Left ventricle myocardium inferior (tissue), 1 donor: ENCODE measurements at regions not wholly inside any gene's neighbourhood (a gene's known extent, or its start where the extent isn't known, plus 50 kb on each side); places are given as distances from the start of the nearest gene placed in this dataset.

ENCODE experiments used
- DNase-seq: peaks from one replicate; pipeline ENCODE4 v3.0.0-alpha.2; 2020
- H3K27ac ChIP-seq: fragments of 200-600 bp; replicated peaks from 2 replicates; pipeline ENCODE4 v1.8.0; 2021
- H3K27me3 ChIP-seq: fragments of 200-600 bp; 2 replicates; pipeline ENCODE4 v1.8.0; 2021; ENCODE audit warnings: low read depth
- H3K36me3 ChIP-seq: fragments of 200-600 bp; 2 replicates; pipeline ENCODE4 v1.8.0; 2021
- H3K4me1 ChIP-seq: fragments of 200-600 bp; 2 replicates; pipeline ENCODE4 v1.8.0; 2021
- H3K4me3 ChIP-seq: fragments of 200-600 bp; 2 replicates; pipeline ENCODE4 v1.8.0; 2021; ENCODE audit warnings: mild to moderate bottlenecking, moderate library complexity
- H3K9me3 ChIP-seq: fragments of 200-600 bp; replicated peaks from 2 replicates; pipeline ENCODE4 v1.8.0; 2021
- intact Hi-C: fragments of 100-400 bp; cut with micrococcal nuclease; formaldehyde crosslinking; loops from one replicate; pipeline ENCODE4 v1.11.0; 2022
- TF ChIP-seq, protein P1 (sequence below): fragments of 200-600 bp; IDR thresholded peaks from 2 replicates; pipeline ENCODE4 v1.8.0; 2021; ENCODE audit warnings: antibody characterized with exemption, mild to moderate bottlenecking, borderline replicate concordance
- donor health status: DM: no; HTN: yes; CAD: no; lungs with severe emphysema.

DNA sequence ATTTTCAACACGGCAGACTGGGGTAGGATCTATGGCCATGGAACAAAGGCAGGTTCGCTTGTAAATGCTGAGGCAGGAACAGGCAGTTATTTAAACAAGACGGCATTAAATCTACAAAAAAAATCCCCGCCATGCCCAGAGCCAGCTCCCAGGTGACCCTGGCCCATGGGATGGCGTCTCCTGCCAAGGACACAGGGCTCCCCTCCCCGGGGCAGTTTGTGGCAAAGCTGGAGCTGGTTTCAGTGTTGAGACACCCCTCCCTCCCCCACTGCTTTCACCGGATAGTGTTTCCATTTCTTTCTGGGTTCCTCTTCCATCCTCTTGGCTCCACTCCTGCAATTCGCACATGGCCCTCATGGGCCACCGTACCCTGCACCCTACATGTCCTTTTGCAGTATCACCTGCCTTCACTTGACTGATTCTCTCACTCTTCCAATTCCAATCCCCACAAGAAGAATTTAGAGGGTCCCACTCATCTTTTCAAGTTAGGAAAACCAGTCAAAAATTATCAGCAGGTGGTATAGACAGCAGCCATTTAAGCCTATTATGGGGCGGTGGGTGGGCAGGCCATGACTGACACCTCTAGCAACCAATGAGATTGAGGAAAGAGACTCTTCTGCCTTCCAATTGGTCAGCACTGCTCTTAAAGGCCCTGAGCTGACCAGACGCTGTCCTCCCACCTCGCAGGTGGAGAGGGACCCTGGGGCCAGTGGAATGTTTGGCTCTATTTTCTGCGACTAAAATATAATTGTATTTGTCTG lies 52.0 kb downstream of the OLIG1 start:
- TF ChIP-seq, protein P1, sequence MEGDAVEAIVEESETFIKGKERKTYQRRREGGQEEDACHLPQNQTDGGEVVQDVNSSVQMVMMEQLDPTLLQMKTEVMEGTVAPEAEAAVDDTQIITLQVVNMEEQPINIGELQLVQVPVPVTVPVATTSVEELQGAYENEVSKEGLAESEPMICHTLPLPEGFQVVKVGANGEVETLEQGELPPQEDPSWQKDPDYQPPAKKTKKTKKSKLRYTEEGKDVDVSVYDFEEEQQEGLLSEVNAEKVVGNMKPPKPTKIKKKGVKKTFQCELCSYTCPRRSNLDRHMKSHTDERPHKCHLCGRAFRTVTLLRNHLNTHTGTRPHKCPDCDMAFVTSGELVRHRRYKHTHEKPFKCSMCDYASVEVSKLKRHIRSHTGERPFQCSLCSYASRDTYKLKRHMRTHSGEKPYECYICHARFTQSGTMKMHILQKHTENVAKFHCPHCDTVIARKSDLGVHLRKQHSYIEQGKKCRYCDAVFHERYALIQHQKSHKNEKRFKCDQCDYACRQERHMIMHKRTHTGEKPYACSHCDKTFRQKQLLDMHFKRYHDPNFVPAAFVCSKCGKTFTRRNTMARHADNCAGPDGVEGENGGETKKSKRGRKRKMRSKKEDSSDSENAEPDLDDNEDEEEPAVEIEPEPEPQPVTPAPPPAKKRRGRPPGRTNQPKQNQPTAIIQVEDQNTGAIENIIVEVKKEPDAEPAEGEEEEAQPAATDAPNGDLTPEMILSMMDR: no peak
- Histone ChIP-seq H3K4me3 (no peak overlapping the region), H3K4me1 (peaks cover 1% of the 10 kb centered on the region), H3K27me3 (peaks cover 76% of the 10 kb centered on the region), H3K36me3 (no peaks in the 10 kb centered on the region), H3K27ac (no peak overlapping the region), H3K9me3 (no peaks in the 10 kb centered on the region)
- no peak for DNase-seq
- intact Hi-C loops: no loop called here

DNA sequence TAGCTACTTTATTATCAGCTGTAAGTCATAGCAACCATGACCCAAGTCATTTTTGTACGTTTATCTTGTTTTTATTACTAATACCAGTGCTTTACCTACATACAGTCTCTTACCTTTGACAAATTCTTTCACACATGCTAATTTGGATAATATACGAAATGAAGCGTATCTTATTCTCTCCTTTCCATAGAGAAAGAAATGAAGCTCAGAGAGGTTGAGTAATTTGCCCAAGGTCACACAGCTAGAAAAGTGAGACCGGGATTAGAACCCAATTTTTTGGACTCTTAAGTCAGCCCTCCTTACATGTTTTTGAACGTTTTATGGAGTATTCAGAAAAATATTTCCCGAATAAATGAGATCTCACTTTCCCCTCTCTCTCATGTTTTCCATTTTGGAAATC lies 52.6 kb downstream of the OLIG1 start:
- H3K36me3 ChIP-seq: no peaks in the 10 kb centered on the region
- no peak overlapping the region for H3K27ac ChIP-seq
- H3K27me3 ChIP-seq: peaks cover 74% of the 10 kb centered on the region
- H3K9me3 ChIP-seq: no peaks in the 10 kb centered on the region
- intact Hi-C loops: no loop called here
- H3K4me3 ChIP-seq: no peak overlapping the region
- TF ChIP-seq, protein P1: no peak
- peaks cover 7% of the 10 kb centered on the region for H3K4me1 ChIP-seq
- no peak for DNase-seq

DNA sequence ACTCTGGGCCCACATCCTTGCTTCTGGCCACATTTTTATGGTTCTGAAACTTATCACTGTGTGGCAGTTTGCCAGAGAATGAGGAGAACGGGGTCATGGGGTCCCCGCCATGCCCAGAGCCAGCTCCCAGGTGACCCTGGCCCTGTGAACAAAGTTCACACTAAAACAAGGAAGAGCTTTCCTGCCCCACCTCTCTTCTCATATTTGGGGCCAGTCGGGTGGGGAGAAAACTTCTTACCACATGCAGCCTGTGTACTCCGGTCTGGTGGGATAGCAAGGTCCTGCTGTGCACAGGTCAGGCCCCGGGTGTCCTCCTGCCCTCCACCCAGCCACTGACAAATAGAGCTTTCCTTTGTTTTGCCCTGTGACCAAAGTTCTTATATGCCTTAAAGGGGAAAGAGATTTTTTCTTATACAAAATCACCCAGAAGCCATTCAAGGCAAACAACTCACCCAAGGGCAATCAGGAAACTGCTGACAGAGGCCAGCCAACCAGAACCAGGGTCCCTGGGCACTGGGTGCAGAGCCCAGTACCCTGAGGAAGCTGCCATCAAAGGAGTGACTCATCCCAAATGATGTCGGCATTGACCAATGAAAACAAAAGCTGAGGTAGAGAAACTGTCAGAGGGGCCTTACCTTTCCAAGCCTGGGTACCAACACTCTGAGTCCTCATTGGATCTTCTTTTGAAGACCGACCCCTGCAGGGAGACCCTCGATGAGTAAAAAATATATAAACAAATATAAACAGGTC lies 53.6 kb downstream of the OLIG1 start:
- TF ChIP-seq, protein P1: no peak
- H3K4me1 ChIP-seq: peaks cover 12% of the 10 kb centered on the region
- DNase-seq: no peak
- intact Hi-C loops: no loop called here
- no peaks in the 10 kb centered on the region for H3K9me3 ChIP-seq
- no peak overlapping the region for H3K27ac ChIP-seq
- no peaks in the 10 kb centered on the region for H3K36me3 ChIP-seq
- H3K27me3 ChIP-seq: peaks cover 69% of the 10 kb centered on the region
- no peak overlapping the region for H3K4me3 ChIP-seq

DNA sequence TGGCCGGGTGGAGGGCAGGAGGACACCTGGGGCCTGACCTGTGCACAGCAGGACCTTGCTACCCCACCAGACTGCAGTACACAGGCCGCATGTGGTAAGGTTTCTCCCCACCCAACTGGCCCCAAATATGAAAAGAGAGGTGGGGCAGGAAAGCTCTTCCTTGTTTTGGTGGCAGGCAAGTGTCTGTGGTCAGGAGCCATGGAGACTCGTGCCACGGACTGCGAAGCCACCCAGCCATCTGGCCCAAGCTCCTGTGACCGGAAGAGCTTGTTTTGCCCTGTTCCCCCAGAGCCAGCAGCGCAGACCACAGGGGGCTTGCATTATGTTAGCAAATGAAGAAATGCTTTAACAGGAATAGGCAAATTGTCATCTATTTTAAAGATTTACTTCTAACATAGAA lies 54.9 kb downstream of the OLIG1 start:
- no peak overlapping the region for H3K27ac ChIP-seq
- intact Hi-C loops: no loop called here
- peaks cover 63% of the 10 kb centered on the region for H3K27me3 ChIP-seq
- no peak for DNase-seq
- no peaks in the 10 kb centered on the region for H3K36me3 ChIP-seq
- TF ChIP-seq, protein P1: no peak
- no peak overlapping the region for H3K4me3 ChIP-seq
- no peaks in the 10 kb centered on the region for H3K9me3 ChIP-seq
- peaks cover 12% of the 10 kb centered on the region for H3K4me1 ChIP-seq

DNA sequence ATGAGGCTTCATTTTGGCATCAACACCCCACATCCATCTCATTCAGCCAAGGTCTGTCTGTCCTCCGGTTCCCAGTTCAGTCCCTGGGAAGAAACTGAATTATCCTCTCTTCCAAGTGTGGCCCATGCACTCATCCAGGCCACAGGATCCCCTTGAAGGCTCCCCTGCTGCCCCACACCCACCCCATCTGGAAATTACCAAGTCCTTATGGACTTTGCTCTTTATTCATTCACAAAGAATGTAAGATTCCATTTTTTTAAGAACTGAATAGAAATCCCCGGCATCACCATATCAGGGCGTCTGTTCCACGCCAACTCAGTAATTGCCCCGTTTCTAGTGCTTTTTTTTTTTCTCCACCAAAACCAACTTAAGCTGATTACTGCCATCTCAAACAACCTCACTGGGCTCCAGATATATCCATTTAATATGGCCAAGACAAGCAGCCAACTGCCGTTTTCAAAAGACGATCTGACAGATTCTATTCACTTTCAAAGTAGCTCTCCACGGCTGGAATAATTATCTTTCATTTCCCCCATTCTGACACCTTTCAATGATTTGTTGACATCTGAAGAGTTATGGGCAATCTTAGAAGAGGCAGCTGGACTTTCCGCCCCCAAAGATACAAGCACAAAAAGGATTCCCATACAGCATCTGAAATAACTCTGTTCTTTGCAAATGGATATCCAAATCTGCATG lies 55.9 kb downstream of the OLIG1 start:
- DNase-seq: no peak
- no peaks in the 10 kb centered on the region for H3K9me3 ChIP-seq
- intact Hi-C loops: no loop called here
- H3K36me3 ChIP-seq: no peaks in the 10 kb centered on the region
- H3K4me1 ChIP-seq: peaks cover 12% of the 10 kb centered on the region
- H3K4me3 ChIP-seq: no peak overlapping the region
- H3K27ac ChIP-seq: no peak overlapping the region
- TF ChIP-seq, protein P1: no peak
- peaks cover 62% of the 10 kb centered on the region for H3K27me3 ChIP-seq
